ENCODE measurements at regions not wholly inside any gene's neighbourhood (a gene's known extent, or its start where the extent isn't known, plus 50 kb on each side); places are given as distances from the start of the nearest gene placed in this dataset.

- ATAC-seq, result no peak
- TF ChIP-seq, protein P1, sequence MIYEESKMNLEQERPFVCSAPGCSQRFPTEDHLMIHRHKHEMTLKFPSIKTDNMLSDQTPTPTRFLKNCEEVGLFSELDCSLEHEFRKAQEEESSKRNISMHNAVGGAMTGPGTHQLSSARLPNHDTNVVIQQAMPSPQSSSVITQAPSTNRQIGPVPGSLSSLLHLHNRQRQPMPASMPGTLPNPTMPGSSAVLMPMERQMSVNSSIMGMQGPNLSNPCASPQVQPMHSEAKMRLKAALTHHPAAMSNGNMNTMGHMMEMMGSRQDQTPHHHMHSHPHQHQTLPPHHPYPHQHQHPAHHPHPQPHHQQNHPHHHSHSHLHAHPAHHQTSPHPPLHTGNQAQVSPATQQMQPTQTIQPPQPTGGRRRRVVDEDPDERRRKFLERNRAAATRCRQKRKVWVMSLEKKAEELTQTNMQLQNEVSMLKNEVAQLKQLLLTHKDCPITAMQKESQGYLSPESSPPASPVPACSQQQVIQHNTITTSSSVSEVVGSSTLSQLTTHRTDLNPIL (CRISPR knock-in tag; IDR thresholded peaks at IDR 0.05; ENCODE audit: low read depth), result no peak
These were observed 101.2 kb downstream of the IRS2 start for GRCh38 chr13:109685203-109685602.

DNA sequence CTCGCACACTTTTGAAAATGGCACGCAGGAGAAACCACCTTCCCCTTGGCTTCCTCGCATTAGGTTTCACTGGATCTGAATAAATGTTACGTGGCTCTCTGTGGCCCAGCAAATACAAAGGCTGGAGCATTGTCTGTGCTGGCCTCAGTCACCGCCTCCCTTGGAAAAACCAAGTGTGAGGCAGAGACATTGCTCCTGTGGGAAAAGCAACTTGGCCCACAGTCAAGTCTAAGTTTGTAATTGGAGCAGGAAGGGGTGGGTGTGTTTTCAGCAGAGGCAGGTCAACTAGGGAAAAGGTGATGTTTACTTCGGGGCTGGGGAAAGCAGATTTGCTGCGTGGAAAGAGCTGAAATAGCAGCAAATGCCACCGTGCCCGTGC is 101.6 kb downstream of the IRS2 start:
- ATAC-seq, result no peak
- TF ChIP-seq OSR1 (CRISPR knock-in tag; IDR thresholded peaks at IDR 0.05), result no peak
- no peak for TF ChIP-seq ZFP3 (CRISPR knock-in tag; IDR thresholded peaks at IDR 0.05)
- TF ChIP-seq SNAI2 (CRISPR knock-in tag; IDR thresholded peaks at IDR 0.05), result no peak
- no peak for TF ChIP-seq ISL1 (CRISPR knock-in tag; IDR thresholded peaks at IDR 0.05)
- no peak for TF ChIP-seq PPARA (CRISPR knock-in tag; IDR thresholded peaks at IDR 0.05; ENCODE audit: borderline replicate concordance)
- no peak for TF ChIP-seq ESRRG (CRISPR knock-in tag; IDR thresholded peaks at IDR 0.05)

- no peak for ATAC-seq
These were observed 102.1 kb downstream of the IRS2 start for GRCh38 chr13:109684084-109684823.

More at GRCh38 chr13:109684084-109684823, 102.1 kb downstream of the IRS2 start:
- TF ChIP-seq TSHZ2 (CRISPR knock-in tag; IDR thresholded peaks at IDR 0.05), result no peak
- TF ChIP-seq ZNF8 (CRISPR knock-in tag; IDR thresholded peaks at IDR 0.05), result no peak
- TF ChIP-seq CSDC2 (CRISPR knock-in tag; IDR thresholded peaks at IDR 0.05), result no peak
- TF ChIP-seq ZFP30 (CRISPR knock-in tag; IDR thresholded peaks at IDR 0.05), result no peak
- no peak for TF ChIP-seq OSR1 (CRISPR knock-in tag; IDR thresholded peaks at IDR 0.05)
- no peak for TF ChIP-seq ARNTL (CRISPR knock-in tag; IDR thresholded peaks at IDR 0.05; ENCODE audit: borderline replicate concordance, low read depth)
- no peak for TF ChIP-seq ESRRG (CRISPR knock-in tag; IDR thresholded peaks at IDR 0.05)
- TF ChIP-seq, protein P2, sequence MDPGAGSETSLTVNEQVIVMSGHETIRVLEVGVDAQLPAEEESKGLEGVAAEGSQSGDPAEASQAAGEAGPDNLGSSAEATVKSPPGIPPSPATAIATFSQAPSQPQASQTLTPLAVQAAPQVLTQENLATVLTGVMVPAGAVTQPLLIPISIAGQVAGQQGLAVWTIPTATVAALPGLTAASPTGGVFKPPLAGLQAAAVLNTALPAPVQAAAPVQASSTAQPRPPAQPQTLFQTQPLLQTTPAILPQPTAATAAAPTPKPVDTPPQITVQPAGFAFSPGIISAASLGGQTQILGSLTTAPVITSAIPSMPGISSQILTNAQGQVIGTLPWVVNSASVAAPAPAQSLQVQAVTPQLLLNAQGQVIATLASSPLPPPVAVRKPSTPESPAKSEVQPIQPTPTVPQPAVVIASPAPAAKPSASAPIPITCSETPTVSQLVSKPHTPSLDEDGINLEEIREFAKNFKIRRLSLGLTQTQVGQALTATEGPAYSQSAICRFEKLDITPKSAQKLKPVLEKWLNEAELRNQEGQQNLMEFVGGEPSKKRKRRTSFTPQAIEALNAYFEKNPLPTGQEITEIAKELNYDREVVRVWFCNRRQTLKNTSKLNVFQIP (CRISPR knock-in tag; IDR thresholded peaks at IDR 0.05; ENCODE audit: borderline replicate concordance, low read depth), result no peak
- TF ChIP-seq PPARA (CRISPR knock-in tag; IDR thresholded peaks at IDR 0.05; ENCODE audit: borderline replicate concordance), result no peak
- TF ChIP-seq RARB (CRISPR knock-in tag; IDR thresholded peaks at IDR 0.05), result no peak
- no peak for TF ChIP-seq GLIS3 (CRISPR knock-in tag; IDR thresholded peaks at IDR 0.05)
- no peak for TF ChIP-seq ZFP3 (CRISPR knock-in tag; IDR thresholded peaks at IDR 0.05)
- no peak for TF ChIP-seq PATZ1 (CRISPR knock-in tag; IDR thresholded peaks at IDR 0.05; ENCODE audit: borderline replicate concordance)
